ENCODE measurements at regions not wholly inside any gene's neighbourhood (a gene's known extent, or its start where the extent isn't known, plus 50 kb on each side); places are given as distances from the start of the nearest gene placed in this dataset.

- no peak for DNase-seq (ENCODE audit: low read depth, low spot score)
Measured at GRCh38 chr21:18460979-18461378, 57.4 kb upstream of the TMPRSS15 start.

GRCh38 chr21:18461743-18462142, 58.2 kb upstream of the TMPRSS15 start:
- DNase-seq (ENCODE audit: low read depth, low spot score) = no peak

GRCh38 chr21:18467715-18468114, 64.1 kb upstream of the TMPRSS15 start:
- no peak for DNase-seq (ENCODE audit: low read depth, low spot score)

- DNase-seq (ENCODE audit: low read depth, low spot score) = no peak
Measured at GRCh38 chr21:18468790-18469189, 65.2 kb upstream of the TMPRSS15 start.

- no peak for DNase-seq (ENCODE audit: low read depth, low spot score)
Measured at GRCh38 chr21:18476639-18477038, 73.1 kb upstream of the TMPRSS15 start.

GRCh38 chr21:18477043-18477442, 73.5 kb upstream of the TMPRSS15 start:
- DNase-seq (ENCODE audit: low read depth, low spot score) = no peak

GRCh38 chr21:18478513-18478912, 74.9 kb upstream of the TMPRSS15 start:
- DNase-seq (ENCODE audit: low read depth, low spot score) = no peak

GRCh38 chr21:18488252-18488651, 84.7 kb upstream of the TMPRSS15 start:
- DNase-seq (ENCODE audit: low read depth, low spot score) = no peak

- DNase-seq (ENCODE audit: low read depth, low spot score) = peak; percentile 49
Measured at GRCh38 chr21:18493422-18493821, 89.8 kb upstream of the TMPRSS15 start.

GRCh38 chr21:18495523-18495922, 91.9 kb upstream of the TMPRSS15 start:
- no peak for DNase-seq (ENCODE audit: low read depth, low spot score)

GRCh38 chr21:18498431-18498830, 94.8 kb upstream of the TMPRSS15 start:
- no peak for DNase-seq (ENCODE audit: low read depth, low spot score)

GRCh38 chr21:18499761-18500376, 96.3 kb upstream of the TMPRSS15 start:
- DNase-seq (ENCODE audit: low read depth, low spot score) = no peak

GRCh38 chr21:18518054-18518481, 114.5 kb upstream of the TMPRSS15 start:
- no peak for DNase-seq (ENCODE audit: low read depth, low spot score)

GRCh38 chr21:18521204-18521603, 117.6 kb upstream of the TMPRSS15 start:
- DNase-seq (ENCODE audit: low read depth, low spot score) = no peak

GRCh38 chr21:18522181-18522972, 118.8 kb upstream of the TMPRSS15 start:
- DNase-seq (ENCODE audit: low read depth, low spot score) = no peak

- DNase-seq (ENCODE audit: low read depth, low spot score) = no peak
Measured at GRCh38 chr21:18524097-18524880, 120.7 kb upstream of the TMPRSS15 start.

GRCh38 chr21:18529254-18529653, 125.7 kb upstream of the TMPRSS15 start:
- no peak for DNase-seq (ENCODE audit: low read depth, low spot score)

GRCh38 chr21:18542081-18542480, 138.5 kb upstream of the TMPRSS15 start:
- no peak for DNase-seq (ENCODE audit: low read depth, low spot score)

GRCh38 chr21:18545908-18546307, 142.3 kb upstream of the TMPRSS15 start:
- no peak for DNase-seq (ENCODE audit: low read depth, low spot score)

- DNase-seq (ENCODE audit: low read depth, low spot score) = no peak
Measured at GRCh38 chr21:18547347-18547746, 143.8 kb upstream of the TMPRSS15 start.

- DNase-seq (ENCODE audit: low read depth, low spot score) = no peak
Measured at GRCh38 chr21:18548249-18548648, 144.7 kb upstream of the TMPRSS15 start.

GRCh38 chr21:18549214-18549905, 145.8 kb upstream of the TMPRSS15 start:
- DNase-seq (ENCODE audit: low read depth, low spot score) = no peak

Data from ELF-1 (cell line).